ENCODE measurements at regions not wholly inside any gene's neighbourhood (a gene's known extent, or its start where the extent isn't known, plus 50 kb on each side); places are given as distances from the start of the nearest gene placed in this dataset.
"Not testable (repeated sequence)": the region's sequence is repeated elsewhere in the genome, so short reads cannot be mapped to it uniquely, and the experiment has no call there.

GRCh38 chr9:103522409-103522808, 527.3 kb downstream of the CYLC2 start:
- intact Hi-C loops (cut with DNase I) = no loop called here
- DNase-seq = no peak
- ATAC-seq (ENCODE audit: poor library complexity) = no peak

GRCh38 chr9:103530934-103531333, 535.8 kb downstream of the CYLC2 start:
- DNase-seq = no peak
- intact Hi-C loops (cut with DNase I) = no loop called here
- no peak for ATAC-seq (ENCODE audit: poor library complexity)

- intact Hi-C loops (cut with DNase I) = no loop called here
- ATAC-seq (ENCODE audit: poor library complexity) = no peak
Observed at GRCh38 chr9:103533318-103533717, 538.2 kb downstream of the CYLC2 start.

GRCh38 chr9:103537426-103537825, 542.3 kb downstream of the CYLC2 start:
- DNase-seq (no peak), ATAC-seq (ENCODE audit: poor library complexity) (no peak)
- intact Hi-C loops (cut with DNase I) = no loop called here

More at GRCh38 chr9:103533318-103533717, 538.2 kb downstream of the CYLC2 start:
- no peak for DNase-seq

- DNase-seq (no peak), ATAC-seq (ENCODE audit: poor library complexity) (no peak)
- intact Hi-C loops (cut with DNase I) = no loop called here
Observed at GRCh38 chr9:103545260-103545659, 548.8 kb upstream of the SMC2 start.

- no peak for DNase-seq
- no peak for ATAC-seq (ENCODE audit: poor library complexity)
- intact Hi-C loops (cut with DNase I) = no loop called here
Observed at GRCh38 chr9:103552712-103553111, 541.4 kb upstream of the SMC2 start.

GRCh38 chr9:103574056-103574455, 520.1 kb upstream of the SMC2 start:
- intact Hi-C loops (cut with DNase I) = no loop called here
- ATAC-seq (ENCODE audit: poor library complexity) (no peak), DNase-seq (no peak)

- ATAC-seq (ENCODE audit: poor library complexity) (no peak), DNase-seq (no peak)
- intact Hi-C loops (cut with DNase I) = no loop called here
Observed at GRCh38 chr9:103586721-103587120, 507.4 kb upstream of the SMC2 start.

- no peak for ATAC-seq (ENCODE audit: poor library complexity)
- intact Hi-C loops (cut with DNase I) = no loop called here
- no peak for DNase-seq
Observed at GRCh38 chr9:103601287-103601686, 492.8 kb upstream of the SMC2 start.

- DNase-seq; intact Hi-C loops (cut with DNase I); ATAC-seq (ENCODE audit: poor library complexity): not testable (repeated sequence)
Observed at GRCh38 chr9:103611950-103612349, 482.2 kb upstream of the SMC2 start.

- intact Hi-C loops (cut with DNase I) = no loop called here
- ATAC-seq (ENCODE audit: poor library complexity) (no peak), DNase-seq (no peak)
Observed at GRCh38 chr9:103615994-103616393, 478.1 kb upstream of the SMC2 start.

GRCh38 chr9:103617046-103617445, 477.1 kb upstream of the SMC2 start:
- DNase-seq (no peak), ATAC-seq (ENCODE audit: poor library complexity) (no peak)
- intact Hi-C loops (cut with DNase I) = no loop called here

GRCh38 chr9:103625161-103625804, 468.8 kb upstream of the SMC2 start:
- no peak for ATAC-seq (ENCODE audit: poor library complexity)
- intact Hi-C loops (cut with DNase I) = no loop called here
- no peak for DNase-seq

GRCh38 chr9:103627731-103628130, 466.4 kb upstream of the SMC2 start:
- intact Hi-C loops (cut with DNase I) = no loop called here
- DNase-seq (no peak), ATAC-seq (ENCODE audit: poor library complexity) (no peak)

- ATAC-seq (ENCODE audit: poor library complexity) (no peak), DNase-seq (no peak)
- intact Hi-C loops (cut with DNase I) = no loop called here
Observed at GRCh38 chr9:103649086-103649485, 445.0 kb upstream of the SMC2 start.

- ATAC-seq (ENCODE audit: poor library complexity) (no peak), DNase-seq (no peak)
- intact Hi-C loops (cut with DNase I) = no loop called here
Observed at GRCh38 chr9:103658156-103658555, 436.0 kb upstream of the SMC2 start.

GRCh38 chr9:103660830-103661229, 433.3 kb upstream of the SMC2 start:
- intact Hi-C loops (cut with DNase I) = no loop called here
- DNase-seq (no peak), ATAC-seq (ENCODE audit: poor library complexity) (no peak)

GRCh38 chr9:103661663-103662062, 432.4 kb upstream of the SMC2 start:
- intact Hi-C loops (cut with DNase I) = no loop called here
- ATAC-seq (ENCODE audit: poor library complexity) = no peak

GRCh38 chr9:103669296-103669695, 424.8 kb upstream of the SMC2 start:
- ATAC-seq (ENCODE audit: poor library complexity) (no peak), DNase-seq (no peak)
- intact Hi-C loops (cut with DNase I) = no loop called here

More at GRCh38 chr9:103661663-103662062, 432.4 kb upstream of the SMC2 start:
- no peak for DNase-seq

- ATAC-seq (ENCODE audit: poor library complexity) = no peak
- intact Hi-C loops (cut with DNase I) = no loop called here
- no peak for DNase-seq
Observed at GRCh38 chr9:103674271-103674670, 419.8 kb upstream of the SMC2 start.

- ATAC-seq (ENCODE audit: poor library complexity) = no peak
- DNase-seq = no peak
- intact Hi-C loops (cut with DNase I) = no loop called here
Observed at GRCh38 chr9:103680581-103680980, 413.5 kb upstream of the SMC2 start.
